ENCODE measurements at regions not wholly inside any gene's neighbourhood (a gene's known extent, or its start where the extent isn't known, plus 50 kb on each side); places are given as distances from the start of the nearest gene placed in this dataset.

GRCh38 chr5:68707575-68707974 is 386.2 kb upstream of the SLC30A5 start:
- H3K27ac ChIP-seq (ENCODE audit: low read depth, low read length), result no peak overlapping the region
- no peak overlapping the region for H3K4me3 ChIP-seq (ENCODE audit: low read depth, low read length)
- H3K36me3 ChIP-seq (ENCODE audit: control insufficient read depth, insufficient read depth, low read length), result no peaks in the 10 kb centered on the region
- no peaks in the 10 kb centered on the region for H3K27me3 ChIP-seq (ENCODE audit: control insufficient read depth, insufficient read depth, low read length)
- H3K4me1 ChIP-seq (ENCODE audit: control insufficient read depth, insufficient read depth, low read length), result no peaks in the 10 kb centered on the region
- no peaks in the 10 kb centered on the region for H3K9me3 ChIP-seq (ENCODE audit: control insufficient read depth, insufficient read depth, low read depth, low read length)
- no peak overlapping the region for H3K9ac ChIP-seq (ENCODE audit: low read length)

- Histone ChIP-seq H3K9ac (ENCODE audit: low read length) (no peak overlapping the region), H3K36me3 (ENCODE audit: control insufficient read depth, insufficient read depth, low read length) (no peaks in the 10 kb centered on the region), H3K9me3 (ENCODE audit: control insufficient read depth, insufficient read depth, low read depth, low read length) (no peaks in the 10 kb centered on the region), H3K27ac (ENCODE audit: low read depth, low read length) (no peak overlapping the region), H3K4me1 (ENCODE audit: control insufficient read depth, insufficient read depth, low read length) (no peaks in the 10 kb centered on the region), H3K4me3 (ENCODE audit: low read depth, low read length) (no peak overlapping the region), H3K27me3 (ENCODE audit: control insufficient read depth, insufficient read depth, low read length) (no peaks in the 10 kb centered on the region)
Measured at GRCh38 chr5:68708156-68708841, 385.5 kb upstream of the SLC30A5 start.

- H3K9ac ChIP-seq (ENCODE audit: low read length), result no peak overlapping the region
- no peaks in the 10 kb centered on the region for H3K27me3 ChIP-seq (ENCODE audit: control insufficient read depth, insufficient read depth, low read length)
- H3K4me3 ChIP-seq (ENCODE audit: low read depth, low read length), result no peak overlapping the region
- H3K36me3 ChIP-seq (ENCODE audit: control insufficient read depth, insufficient read depth, low read length), result no peaks in the 10 kb centered on the region
- H3K9me3 ChIP-seq (ENCODE audit: control insufficient read depth, insufficient read depth, low read depth, low read length), result no peaks in the 10 kb centered on the region
- no peaks in the 10 kb centered on the region for H3K4me1 ChIP-seq (ENCODE audit: control insufficient read depth, insufficient read depth, low read length)
- H3K27ac ChIP-seq (ENCODE audit: low read depth, low read length), result no peak overlapping the region
Measured at GRCh38 chr5:68708842-68709170, 385.0 kb upstream of the SLC30A5 start.

GRCh38 chr5:68709239-68709638 is 384.6 kb upstream of the SLC30A5 start:
- no peaks in the 10 kb centered on the region for H3K27me3 ChIP-seq (ENCODE audit: control insufficient read depth, insufficient read depth, low read length)
- no peak overlapping the region for H3K4me3 ChIP-seq (ENCODE audit: low read depth, low read length)
- H3K9me3 ChIP-seq (ENCODE audit: control insufficient read depth, insufficient read depth, low read depth, low read length), result no peaks in the 10 kb centered on the region
- H3K36me3 ChIP-seq (ENCODE audit: control insufficient read depth, insufficient read depth, low read length), result no peaks in the 10 kb centered on the region
- H3K27ac ChIP-seq (ENCODE audit: low read depth, low read length), result no peak overlapping the region
- H3K4me1 ChIP-seq (ENCODE audit: control insufficient read depth, insufficient read depth, low read length), result no peaks in the 10 kb centered on the region
- no peak overlapping the region for H3K9ac ChIP-seq (ENCODE audit: low read length)

GRCh38 chr5:68710514-68710913 is 383.3 kb upstream of the SLC30A5 start:
- H3K27me3 ChIP-seq (ENCODE audit: control insufficient read depth, insufficient read depth, low read length), result no peaks in the 10 kb centered on the region
- no peaks in the 10 kb centered on the region for H3K36me3 ChIP-seq (ENCODE audit: control insufficient read depth, insufficient read depth, low read length)
- no peak overlapping the region for H3K4me3 ChIP-seq (ENCODE audit: low read depth, low read length)
- H3K27ac ChIP-seq (ENCODE audit: low read depth, low read length), result no peak overlapping the region
- no peak overlapping the region for H3K9ac ChIP-seq (ENCODE audit: low read length)
- no peaks in the 10 kb centered on the region for H3K4me1 ChIP-seq (ENCODE audit: control insufficient read depth, insufficient read depth, low read length)
- H3K9me3 ChIP-seq (ENCODE audit: control insufficient read depth, insufficient read depth, low read depth, low read length), result no peaks in the 10 kb centered on the region

- Histone ChIP-seq H3K27ac (ENCODE audit: low read depth, low read length) (no peak overlapping the region), H3K9ac (ENCODE audit: low read length) (no peak overlapping the region), H3K27me3 (ENCODE audit: control insufficient read depth, insufficient read depth, low read length) (no peaks in the 10 kb centered on the region), H3K4me1 (ENCODE audit: control insufficient read depth, insufficient read depth, low read length) (no peaks in the 10 kb centered on the region), H3K9me3 (ENCODE audit: control insufficient read depth, insufficient read depth, low read depth, low read length) (no peaks in the 10 kb centered on the region), H3K4me3 (ENCODE audit: low read depth, low read length) (no peak overlapping the region), H3K36me3 (ENCODE audit: control insufficient read depth, insufficient read depth, low read length) (no peaks in the 10 kb centered on the region)
Measured at GRCh38 chr5:68711293-68712200, 382.3 kb upstream of the SLC30A5 start.

- H3K36me3 ChIP-seq (ENCODE audit: control insufficient read depth, insufficient read depth, low read length), result no peaks in the 10 kb centered on the region
- H3K4me3 ChIP-seq (ENCODE audit: low read depth, low read length), result no peak overlapping the region
- H3K9me3 ChIP-seq (ENCODE audit: control insufficient read depth, insufficient read depth, low read depth, low read length), result no peaks in the 10 kb centered on the region
- H3K4me1 ChIP-seq (ENCODE audit: control insufficient read depth, insufficient read depth, low read length), result no peaks in the 10 kb centered on the region
- H3K27ac ChIP-seq (ENCODE audit: low read depth, low read length), result no peak overlapping the region
- H3K27me3 ChIP-seq (ENCODE audit: control insufficient read depth, insufficient read depth, low read length), result no peaks in the 10 kb centered on the region
- no peak overlapping the region for H3K9ac ChIP-seq (ENCODE audit: low read length)
Measured at GRCh38 chr5:68714810-68715209, 379.0 kb upstream of the SLC30A5 start.

- Histone ChIP-seq H3K36me3 (ENCODE audit: control insufficient read depth, insufficient read depth, low read length) (no peaks in the 10 kb centered on the region), H3K9me3 (ENCODE audit: control insufficient read depth, insufficient read depth, low read depth, low read length) (no peaks in the 10 kb centered on the region), H3K27me3 (ENCODE audit: control insufficient read depth, insufficient read depth, low read length) (no peaks in the 10 kb centered on the region), H3K4me3 (ENCODE audit: low read depth, low read length) (no peak overlapping the region), H3K4me1 (ENCODE audit: control insufficient read depth, insufficient read depth, low read length) (no peaks in the 10 kb centered on the region), H3K9ac (ENCODE audit: low read length) (no peak overlapping the region), H3K27ac (ENCODE audit: low read depth, low read length) (no peak overlapping the region)
Measured at GRCh38 chr5:68720884-68721610, 372.8 kb upstream of the SLC30A5 start.

- no peak overlapping the region for H3K9ac ChIP-seq (ENCODE audit: low read length)
- H3K4me3 ChIP-seq (ENCODE audit: low read depth, low read length), result no peak overlapping the region
- H3K27me3 ChIP-seq (ENCODE audit: control insufficient read depth, insufficient read depth, low read length), result no peaks in the 10 kb centered on the region
- H3K4me1 ChIP-seq (ENCODE audit: control insufficient read depth, insufficient read depth, low read length), result no peaks in the 10 kb centered on the region
- H3K27ac ChIP-seq (ENCODE audit: low read depth, low read length), result no peak overlapping the region
- H3K9me3 ChIP-seq (ENCODE audit: control insufficient read depth, insufficient read depth, low read depth, low read length), result no peaks in the 10 kb centered on the region
- H3K36me3 ChIP-seq (ENCODE audit: control insufficient read depth, insufficient read depth, low read length), result no peaks in the 10 kb centered on the region
Measured at GRCh38 chr5:68722357-68722756, 371.5 kb upstream of the SLC30A5 start.

GRCh38 chr5:68725905-68726683 is 367.7 kb upstream of the SLC30A5 start:
- Histone ChIP-seq H3K9me3 (ENCODE audit: control insufficient read depth, insufficient read depth, low read depth, low read length) (no peaks in the 10 kb centered on the region), H3K4me3 (ENCODE audit: low read depth, low read length) (no peak overlapping the region), H3K36me3 (ENCODE audit: control insufficient read depth, insufficient read depth, low read length) (no peaks in the 10 kb centered on the region), H3K4me1 (ENCODE audit: control insufficient read depth, insufficient read depth, low read length) (no peaks in the 10 kb centered on the region), H3K27me3 (ENCODE audit: control insufficient read depth, insufficient read depth, low read length) (no peaks in the 10 kb centered on the region), H3K9ac (ENCODE audit: low read length) (no peak overlapping the region), H3K27ac (ENCODE audit: low read depth, low read length) (no peak overlapping the region)
